Kidney (tissue), 13 donors: ENCODE measurements at regions not wholly inside any gene's neighbourhood (a gene's known extent, or its start where the extent isn't known, plus 50 kb on each side); places are given as distances from the start of the nearest gene placed in this dataset.

ENCODE experiments used
- DNase-seq, 5 donors: peaks; one replicate each; pipeline ENCODE4 v3.0.0-alpha.2; 2013 to 2020
- FAIRE-seq: peaks from 2 replicates; lab custom pipeline; 2012; peaks lifted over from hg19 to GRCh38; lab: Jason Lieb, UNC
- H3K27ac ChIP-seq, 2 donors: one replicate each; pipeline ENCODE4 v1.7.0; 2013; ENCODE audit warnings: low read depth in 2 of 2, low read length in 2 of 2, inconsistent platforms in 1 of 2
- H3K27me3 ChIP-seq: one replicate; pipeline ENCODE4 v1.7.1; 2013; ENCODE audit warnings: low read length, inconsistent platforms; ENCODE audit not compliant: control insufficient read depth, insufficient read depth
- H3K36me3 ChIP-seq, 3 donors: one replicate each; pipeline versions ENCODE4 v1.7.0 to v1.7.1; 2013; ENCODE audit warnings: low read length in 3 of 3, control low read depth in 1 of 3, inconsistent platforms in 1 of 3; ENCODE audit not compliant: insufficient read depth in 3 of 3, control insufficient read depth in 2 of 3
- H3K4me1 ChIP-seq, 3 donors: one replicate each; pipeline versions ENCODE4 v1.7.0 to v1.7.1; 2013; ENCODE audit warnings: low read length in 3 of 3, inconsistent platforms in 1 of 3, low read depth in 1 of 3; ENCODE audit not compliant: control insufficient read depth in 2 of 3, insufficient read depth in 2 of 3
- H3K4me3 ChIP-seq, 3 donors: one replicate each; pipeline versions ENCODE4 v1.7.0 to v1.8.1; 2013; ENCODE audit warnings: low read length in 3 of 3, control low read depth in 1 of 3, inconsistent platforms in 1 of 3
- H3K9ac ChIP-seq, 3 donors: one replicate each; pipeline versions ENCODE4 v1.7.0 to v1.7.1; 2013; ENCODE audit warnings: low read length in 3 of 3, control low read depth in 1 of 3, inconsistent platforms in 1 of 3
- H3K9me3 ChIP-seq, 3 donors: one replicate each; pipeline versions ENCODE4 v1.7.0 to v1.7.1; 2013; ENCODE audit warnings: low read length in 3 of 3, control low read depth in 1 of 3, inconsistent platforms in 1 of 3; ENCODE audit not compliant: control insufficient read depth in 2 of 3, insufficient read depth in 1 of 3
- intact Hi-C: fragments of 100-400 bp; cut with DNase I; formaldehyde crosslinking; loops from one replicate; pipeline ENCODE4 v1.11.1; 2022
- TF ChIP-seq, protein P1 (sequence below): IDR thresholded peaks from 3 replicates; pipeline ENCODE4 v1.5.1; 2012; ENCODE audit warnings: mild to moderate bottlenecking, moderate library complexity, borderline replicate concordance; ENCODE audit not compliant: insufficient read depth; ENCODE audit errors: extremely low read depth
- donor health status: control.
- donor health status: control.
- donor health status: control.
- donor health status: control.
- donor health status: control.
- donor health status: DM: yes; HTN: yes; CAD: no.
- donor health status: Normal renal cell carcinoma (clear cell type).

DNA sequence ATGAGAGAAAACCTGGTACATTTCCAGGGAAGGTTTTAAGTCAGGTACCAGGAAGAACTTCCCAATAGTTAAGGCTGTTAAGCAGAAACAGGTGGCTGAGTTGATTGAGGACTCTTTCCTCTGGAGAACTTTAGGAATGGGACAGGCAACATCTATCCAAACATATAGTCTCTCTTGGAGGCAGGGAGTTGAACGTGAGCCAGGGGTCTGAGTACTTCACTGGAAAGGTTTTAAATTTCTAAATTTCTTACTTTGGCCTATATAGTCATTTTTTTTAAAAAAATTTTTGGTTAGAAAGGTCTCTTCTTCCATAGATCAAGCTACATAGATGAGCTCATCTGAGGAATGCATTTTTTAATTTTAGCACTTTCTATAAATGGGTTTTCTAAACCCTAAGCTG is 261.4 kb upstream of the TCF4 start:
- Histone ChIP-seq H3K9ac (no peak overlapping the region), H3K4me1 (no peaks in the 10 kb centered on the region), H3K27ac (no peak overlapping the region), H3K36me3 (no peaks in the 10 kb centered on the region), H3K9me3 (no peaks in the 10 kb centered on the region), H3K4me3 (no peak overlapping the region), H3K27me3 (no peaks in the 10 kb centered on the region)
- FAIRE-seq = no peak
- intact Hi-C loops = no loop called here
- TF ChIP-seq, protein P1, sequence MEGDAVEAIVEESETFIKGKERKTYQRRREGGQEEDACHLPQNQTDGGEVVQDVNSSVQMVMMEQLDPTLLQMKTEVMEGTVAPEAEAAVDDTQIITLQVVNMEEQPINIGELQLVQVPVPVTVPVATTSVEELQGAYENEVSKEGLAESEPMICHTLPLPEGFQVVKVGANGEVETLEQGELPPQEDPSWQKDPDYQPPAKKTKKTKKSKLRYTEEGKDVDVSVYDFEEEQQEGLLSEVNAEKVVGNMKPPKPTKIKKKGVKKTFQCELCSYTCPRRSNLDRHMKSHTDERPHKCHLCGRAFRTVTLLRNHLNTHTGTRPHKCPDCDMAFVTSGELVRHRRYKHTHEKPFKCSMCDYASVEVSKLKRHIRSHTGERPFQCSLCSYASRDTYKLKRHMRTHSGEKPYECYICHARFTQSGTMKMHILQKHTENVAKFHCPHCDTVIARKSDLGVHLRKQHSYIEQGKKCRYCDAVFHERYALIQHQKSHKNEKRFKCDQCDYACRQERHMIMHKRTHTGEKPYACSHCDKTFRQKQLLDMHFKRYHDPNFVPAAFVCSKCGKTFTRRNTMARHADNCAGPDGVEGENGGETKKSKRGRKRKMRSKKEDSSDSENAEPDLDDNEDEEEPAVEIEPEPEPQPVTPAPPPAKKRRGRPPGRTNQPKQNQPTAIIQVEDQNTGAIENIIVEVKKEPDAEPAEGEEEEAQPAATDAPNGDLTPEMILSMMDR = no peak
- no peak for DNase-seq

DNA sequence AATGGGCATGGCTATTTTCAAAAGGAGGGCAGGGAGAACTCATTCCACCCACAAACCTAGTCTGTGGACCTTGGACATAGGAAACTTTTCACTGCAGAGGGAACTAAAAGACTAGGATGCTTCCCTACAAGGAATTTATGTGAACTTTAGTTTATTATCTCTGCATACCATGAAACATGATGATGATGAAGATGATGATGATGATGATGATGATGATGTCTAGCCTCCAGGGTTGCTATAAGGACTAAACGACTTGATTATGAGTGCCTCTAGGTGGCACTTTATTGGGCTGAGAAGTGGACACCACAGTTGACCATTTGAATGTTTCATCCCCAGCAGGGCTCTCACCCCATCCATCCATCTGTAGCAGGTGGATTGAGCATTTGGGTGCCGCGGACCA is 260.0 kb upstream of the TCF4 start:
- Histone ChIP-seq H3K9me3 (no peaks in the 10 kb centered on the region), H3K4me1 (no peaks in the 10 kb centered on the region), H3K36me3 (no peaks in the 10 kb centered on the region), H3K4me3 (no peak overlapping the region), H3K27me3 (no peaks in the 10 kb centered on the region), H3K9ac (no peak overlapping the region), H3K27ac (no peak overlapping the region)
- FAIRE-seq (no peak), DNase-seq (no peak)
- TF ChIP-seq, protein P1 = no peak
- intact Hi-C loops = no loop called here

DNA sequence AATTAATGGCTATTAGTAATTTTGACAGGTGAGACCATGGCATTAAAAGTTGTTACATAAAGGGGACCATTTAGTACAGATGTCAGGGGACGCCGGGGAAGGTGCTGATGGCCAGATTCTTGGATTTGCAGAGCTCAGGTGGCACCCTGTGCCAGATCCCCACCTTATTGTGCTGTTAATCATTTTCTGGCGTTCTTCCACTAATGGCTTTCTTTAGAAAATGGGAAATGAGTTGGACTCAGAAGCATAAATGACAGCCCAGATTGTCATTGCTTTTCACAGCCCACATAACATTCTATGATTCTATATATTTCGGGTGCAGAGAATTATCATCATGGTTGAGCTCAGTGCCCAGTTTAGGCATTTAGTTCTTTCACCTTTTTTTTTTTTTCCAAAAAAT is 257.2 kb upstream of the TCF4 start:
- DNase-seq = no peak
- Histone ChIP-seq H3K4me3 (no peak overlapping the region), H3K36me3 (no peaks in the 10 kb centered on the region), H3K27ac (no peak overlapping the region), H3K4me1 (no peaks in the 10 kb centered on the region), H3K27me3 (no peaks in the 10 kb centered on the region), H3K9ac (no peak overlapping the region), H3K9me3 (no peaks in the 10 kb centered on the region)
- FAIRE-seq = no peak
- intact Hi-C loops = no loop called here
- TF ChIP-seq, protein P1 = no peak

DNA sequence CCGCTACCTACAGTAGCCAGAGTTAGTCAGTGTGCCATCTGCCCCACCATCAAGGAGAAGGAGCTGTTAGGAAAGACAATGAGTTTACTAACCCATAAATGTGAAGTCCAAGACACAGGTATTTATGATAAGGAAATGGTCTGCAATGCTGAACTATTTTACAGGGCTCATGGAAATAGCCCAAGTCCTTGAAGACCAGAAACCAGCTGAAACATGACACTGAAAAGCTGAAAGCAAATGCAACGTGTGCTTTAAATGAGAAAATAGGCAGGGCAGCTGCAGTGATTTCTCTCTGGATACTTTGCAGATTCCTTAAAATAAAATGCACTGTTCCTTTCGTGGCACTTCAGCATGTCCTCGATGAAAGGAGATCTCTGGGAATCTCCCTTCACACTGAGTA is 256.4 kb upstream of the TCF4 start:
- no peak for DNase-seq

More for the DNA sequence above, 256.4 kb upstream of the TCF4 start:
- H3K4me1 ChIP-seq = no peaks in the 10 kb centered on the region
- H3K4me3 ChIP-seq = no peak overlapping the region
- H3K9ac ChIP-seq = no peak overlapping the region
- H3K9me3 ChIP-seq = no peaks in the 10 kb centered on the region
- H3K27ac ChIP-seq = no peak overlapping the region
- FAIRE-seq = no peak
- intact Hi-C loops = no loop called here
- no peaks in the 10 kb centered on the region for H3K27me3 ChIP-seq
- TF ChIP-seq, protein P1 = no peak
- H3K36me3 ChIP-seq = no peaks in the 10 kb centered on the region
